Panc1 (cell line): ENCODE measurements at regions not wholly inside any gene's neighbourhood (a gene's known extent, or its start where the extent isn't known, plus 50 kb on each side); places are given as distances from the start of the nearest gene placed in this dataset.

Experiments
- ATAC-seq: fragments of 200-7000 bp; cut with Tn5 transposase; 2 replicates; pipeline ENCODE4 v1.9.1; 2020; ENCODE audit warnings: mild to moderate bottlenecking, moderate library complexity
- BruUV-seq: library from RNA; stranded (reverse); fragments of 400-500 nt; replicated peaks from 2 replicates; lab custom pipeline; 2021; lab: Mats Ljungman, UMichigan
- CTCF ChIA-PET: fragments of 300-600 bp; sonication (Branson Sonifier 250); formaldehyde crosslinking; loops from one replicate; lab custom pipeline; 2022; ENCODE audit warnings: antibody characterized with exemption; lab: Charles Lee
- POLR2A ChIA-PET: fragments of 300-600 bp; sonication (Branson Sonifier 250); formaldehyde crosslinking; loops from one replicate; lab custom pipeline; 2022; ENCODE audit warnings: antibody characterized with exemption; lab: Charles Lee
- DNase-seq: peaks from one replicate; pipeline ENCODE4 v3.0.0-alpha.2; 2010; ENCODE audit warnings: low read depth, low spot score
- H3K27ac ChIP-seq: 2 replicates; pipeline ENCODE4 v1.5.1; 2011; ENCODE audit warnings: mild to moderate bottlenecking, low read length, inconsistent platforms
- H3K27me3 ChIP-seq: fragments of 200-500 bp; sonication (Bioruptor generic); 2 replicates; pipeline ENCODE4 v1.6.0; 2014; ENCODE audit warnings: low read length, inconsistent platforms; ENCODE audit not compliant: control insufficient read depth, insufficient read depth
- H3K36me3 ChIP-seq: fragments of 200-500 bp; sonication (Bioruptor generic); 2 replicates; pipeline ENCODE4 v1.5.1; 2014; ENCODE audit warnings: inconsistent platforms, mild to moderate bottlenecking, low read length, moderate library complexity; ENCODE audit not compliant: control insufficient read depth, insufficient read depth
- H3K4me1 ChIP-seq: 2 replicates; pipeline ENCODE4 v1.5.1; 2011; ENCODE audit warnings: inconsistent platforms, mild to moderate bottlenecking, low read length, moderate library complexity; ENCODE audit not compliant: control insufficient read depth, insufficient read depth
- H3K4me3 ChIP-seq, 2 experiments: 2 replicates each; pipeline ENCODE4 v1.5.1; 2011 to 2012; ENCODE audit warnings: low read depth in 2 of 2, low read length in 2 of 2, mild to moderate bottlenecking in 2 of 2, inconsistent platforms in 1 of 2, moderate library complexity in 1 of 2
- H3K9me3 ChIP-seq: fragments of 200-500 bp; sonication (Bioruptor generic); 2 replicates; pipeline ENCODE4 v1.5.1; 2014; ENCODE audit warnings: low read depth, mild to moderate bottlenecking, inconsistent platforms, low read length, moderate library complexity; ENCODE audit not compliant: control insufficient read depth, insufficient read depth
- POLR2AphosphoS5 ChIP-seq: IDR thresholded peaks from 2 replicates; pipeline ENCODE4 v1.6.1; 2012; ENCODE audit warnings: mild to moderate bottlenecking, low read depth, low read length, moderate library complexity
- SIN3A ChIP-seq: IDR thresholded peaks from 2 replicates; pipeline ENCODE4 v1.6.1; 2012; ENCODE audit warnings: low read depth, mild to moderate bottlenecking, low read length, moderate library complexity, borderline replicate concordance; ENCODE audit not compliant: insufficient read depth
- TCF7L2 ChIP-seq: IDR thresholded peaks from 2 replicates; pipeline ENCODE4 v1.6.1; 2011; ENCODE audit warnings: mild to moderate bottlenecking, low read depth, low read length, inconsistent platforms
- in situ Hi-C: cut with HindIII; loops from 2 replicates; pipeline ENCODE4 v1.10.0; 2016; ENCODE audit warnings: low sequenced_read_pairs, low pct_unique_long_range_greater_than_20kb
- intact Hi-C: fragments of 100-400 bp; cut with micrococcal nuclease; formaldehyde crosslinking; loops from one replicate; pipeline ENCODE4 v1.10.0; 2022; ENCODE audit not compliant: unreplicated experiment
- TF ChIP-seq, protein P1 (sequence below): fragments of 450-650 bp; IDR thresholded peaks from 2 replicates; pipeline ENCODE4 v1.5.1; 2017; ENCODE audit warnings: mild to moderate bottlenecking
- TF ChIP-seq, protein P2 (sequence below), 2 experiments: IDR thresholded peaks; 2 replicates each; pipeline ENCODE4 v1.6.1; 2011 to 2012; ENCODE audit warnings: low read depth in 2 of 2, control low read depth in 1 of 2, low read length in 1 of 2, mild to moderate bottlenecking in 1 of 2, moderate library complexity in 1 of 2; ENCODE audit not compliant: insufficient read depth in 1 of 2

DNA sequence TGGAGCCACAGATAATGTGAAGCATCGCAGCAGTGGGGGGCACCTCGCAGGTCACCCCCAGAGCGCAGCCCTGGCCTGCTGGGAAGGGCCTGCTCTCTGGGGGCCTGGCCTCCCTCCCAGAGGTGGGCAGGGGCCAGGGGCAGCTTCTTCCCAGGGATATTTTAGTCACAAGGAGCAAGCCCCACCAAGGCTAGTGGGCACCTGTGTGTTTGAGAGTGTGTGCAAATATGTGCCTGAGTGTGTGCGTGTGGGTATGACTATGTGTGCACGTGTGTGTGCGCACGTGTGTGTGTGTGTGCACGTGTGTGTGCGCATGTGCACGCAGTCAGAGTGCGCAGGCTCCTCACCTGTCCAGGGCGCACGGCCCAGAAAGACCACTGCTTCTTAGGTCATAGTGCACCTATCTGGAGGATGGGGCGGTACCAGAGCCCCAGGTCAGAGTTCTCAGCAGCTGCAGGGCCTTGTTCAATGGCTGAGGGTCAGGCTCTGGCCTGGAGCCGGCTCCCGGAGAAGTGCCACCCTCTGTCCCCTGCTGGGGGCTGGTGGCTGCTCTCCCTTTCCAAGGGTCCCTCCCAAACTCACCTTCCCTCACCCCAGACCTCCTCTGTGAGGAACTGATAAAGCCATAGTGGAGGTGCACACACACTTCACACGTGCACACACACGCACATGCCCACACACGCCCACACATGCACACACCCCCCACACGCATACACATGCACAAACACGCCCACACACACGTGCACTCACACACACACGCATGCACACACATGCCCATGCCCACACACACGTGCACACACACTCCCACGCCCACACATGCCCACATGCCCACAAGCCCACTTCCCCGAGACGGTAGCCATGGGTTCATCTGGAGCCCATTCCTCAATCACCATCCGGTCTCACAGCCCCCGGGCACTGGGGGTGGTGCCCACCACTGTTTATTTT is 128.5 kb downstream of the KIF26A start:
- intact Hi-C loops: no loop called here
- ATAC-seq (no peak), DNase-seq (no peak)
- in situ Hi-C loops: no loop called here
- Histone ChIP-seq H3K4me1 (no peaks in the 10 kb centered on the region), H3K27me3 (no peaks in the 10 kb centered on the region), H3K9me3 (no peaks in the 10 kb centered on the region), H3K36me3 (no peaks in the 10 kb centered on the region), H3K4me3 (no peak overlapping the region), H3K27ac (no peak overlapping the region)
- no TSS peak for BruUV-seq
- TF ChIP-seq, protein P1, sequence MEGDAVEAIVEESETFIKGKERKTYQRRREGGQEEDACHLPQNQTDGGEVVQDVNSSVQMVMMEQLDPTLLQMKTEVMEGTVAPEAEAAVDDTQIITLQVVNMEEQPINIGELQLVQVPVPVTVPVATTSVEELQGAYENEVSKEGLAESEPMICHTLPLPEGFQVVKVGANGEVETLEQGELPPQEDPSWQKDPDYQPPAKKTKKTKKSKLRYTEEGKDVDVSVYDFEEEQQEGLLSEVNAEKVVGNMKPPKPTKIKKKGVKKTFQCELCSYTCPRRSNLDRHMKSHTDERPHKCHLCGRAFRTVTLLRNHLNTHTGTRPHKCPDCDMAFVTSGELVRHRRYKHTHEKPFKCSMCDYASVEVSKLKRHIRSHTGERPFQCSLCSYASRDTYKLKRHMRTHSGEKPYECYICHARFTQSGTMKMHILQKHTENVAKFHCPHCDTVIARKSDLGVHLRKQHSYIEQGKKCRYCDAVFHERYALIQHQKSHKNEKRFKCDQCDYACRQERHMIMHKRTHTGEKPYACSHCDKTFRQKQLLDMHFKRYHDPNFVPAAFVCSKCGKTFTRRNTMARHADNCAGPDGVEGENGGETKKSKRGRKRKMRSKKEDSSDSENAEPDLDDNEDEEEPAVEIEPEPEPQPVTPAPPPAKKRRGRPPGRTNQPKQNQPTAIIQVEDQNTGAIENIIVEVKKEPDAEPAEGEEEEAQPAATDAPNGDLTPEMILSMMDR: no peak
- TF ChIP-seq POLR2AphosphoS5 (no peak), TCF7L2 (no peak), SIN3A (no peak)
- TF ChIP-seq, protein P2, sequence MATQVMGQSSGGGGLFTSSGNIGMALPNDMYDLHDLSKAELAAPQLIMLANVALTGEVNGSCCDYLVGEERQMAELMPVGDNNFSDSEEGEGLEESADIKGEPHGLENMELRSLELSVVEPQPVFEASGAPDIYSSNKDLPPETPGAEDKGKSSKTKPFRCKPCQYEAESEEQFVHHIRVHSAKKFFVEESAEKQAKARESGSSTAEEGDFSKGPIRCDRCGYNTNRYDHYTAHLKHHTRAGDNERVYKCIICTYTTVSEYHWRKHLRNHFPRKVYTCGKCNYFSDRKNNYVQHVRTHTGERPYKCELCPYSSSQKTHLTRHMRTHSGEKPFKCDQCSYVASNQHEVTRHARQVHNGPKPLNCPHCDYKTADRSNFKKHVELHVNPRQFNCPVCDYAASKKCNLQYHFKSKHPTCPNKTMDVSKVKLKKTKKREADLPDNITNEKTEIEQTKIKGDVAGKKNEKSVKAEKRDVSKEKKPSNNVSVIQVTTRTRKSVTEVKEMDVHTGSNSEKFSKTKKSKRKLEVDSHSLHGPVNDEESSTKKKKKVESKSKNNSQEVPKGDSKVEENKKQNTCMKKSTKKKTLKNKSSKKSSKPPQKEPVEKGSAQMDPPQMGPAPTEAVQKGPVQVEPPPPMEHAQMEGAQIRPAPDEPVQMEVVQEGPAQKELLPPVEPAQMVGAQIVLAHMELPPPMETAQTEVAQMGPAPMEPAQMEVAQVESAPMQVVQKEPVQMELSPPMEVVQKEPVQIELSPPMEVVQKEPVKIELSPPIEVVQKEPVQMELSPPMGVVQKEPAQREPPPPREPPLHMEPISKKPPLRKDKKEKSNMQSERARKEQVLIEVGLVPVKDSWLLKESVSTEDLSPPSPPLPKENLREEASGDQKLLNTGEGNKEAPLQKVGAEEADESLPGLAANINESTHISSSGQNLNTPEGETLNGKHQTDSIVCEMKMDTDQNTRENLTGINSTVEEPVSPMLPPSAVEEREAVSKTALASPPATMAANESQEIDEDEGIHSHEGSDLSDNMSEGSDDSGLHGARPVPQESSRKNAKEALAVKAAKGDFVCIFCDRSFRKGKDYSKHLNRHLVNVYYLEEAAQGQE (IDR thresholded peaks at IDR 0.05; ENCODE audit: insufficient read depth in 1 of 2, low read depth in 2 of 2, low read length in 1 of 2): no peak
- POLR2A ChIA-PET: no interaction called here
- CTCF ChIA-PET: no interaction called here

DNA sequence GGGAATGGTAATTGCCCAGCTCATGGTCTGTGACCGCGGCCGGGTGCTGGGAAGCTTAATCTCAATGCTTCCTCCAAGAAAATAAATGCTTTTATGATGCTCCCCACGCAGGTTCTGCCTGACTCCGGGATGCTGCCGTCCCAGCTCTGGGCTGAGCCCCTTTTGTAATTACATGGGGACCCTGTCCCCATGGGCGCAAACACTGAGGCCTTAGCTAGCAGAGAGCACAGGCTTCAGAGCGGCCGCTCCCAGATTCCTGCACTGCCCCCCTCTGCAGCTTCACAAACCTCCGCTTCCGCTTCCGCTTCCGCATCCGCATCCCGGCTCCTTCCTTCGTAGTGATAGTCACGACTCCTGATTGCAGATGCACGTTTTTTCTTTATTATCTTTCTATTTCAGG is 129.5 kb downstream of the KIF26A start:
- DNase-seq: no peak
- no peak for ATAC-seq
- POLR2A ChIA-PET: interaction anchor here (0.6 kb wide), 1 partner anchor 38 kb away, joined by 6 read pairs; no protein-coding TSS in a partner anchor

More for the DNA sequence above, 129.5 kb downstream of the KIF26A start:
- TF ChIP-seq, protein P1: no peak
- TF ChIP-seq POLR2AphosphoS5 (no peak), TCF7L2 (no peak), SIN3A (no peak)
- Histone ChIP-seq H3K4me3 (no peak overlapping the region), H3K27me3 (no peaks in the 10 kb centered on the region), H3K4me1 (no peaks in the 10 kb centered on the region), H3K9me3 (no peaks in the 10 kb centered on the region), H3K36me3 (no peaks in the 10 kb centered on the region), H3K27ac (no peak overlapping the region)
- in situ Hi-C loops: no loop called here
- no TSS peak for BruUV-seq
- CTCF ChIA-PET: no interaction called here
- intact Hi-C loops: no loop called here
